Retinal pigment epithelial cell (primary cell): ENCODE measurements at regions not wholly inside any gene's neighbourhood (a gene's known extent, or its start where the extent isn't known, plus 50 kb on each side); places are given as distances from the start of the nearest gene placed in this dataset.

Source experiments
- DNase-seq: peaks from one replicate; pipeline ENCODE4 v3.0.0-alpha.2; 2010; ENCODE audit warnings: low read depth
- H3K4me3 ChIP-seq: 2 replicates; pipeline ENCODE4 v1.5.1; 2011; ENCODE audit warnings: mild to moderate bottlenecking, low read length, control low read depth, moderate library complexity
- CTCF ChIP-seq: conservative IDR thresholded peaks from 2 replicates; pipeline ENCODE4 v1.5.1; 2011; ENCODE audit warnings: low read depth, low read length, control low read depth, inconsistent platforms

DNA sequence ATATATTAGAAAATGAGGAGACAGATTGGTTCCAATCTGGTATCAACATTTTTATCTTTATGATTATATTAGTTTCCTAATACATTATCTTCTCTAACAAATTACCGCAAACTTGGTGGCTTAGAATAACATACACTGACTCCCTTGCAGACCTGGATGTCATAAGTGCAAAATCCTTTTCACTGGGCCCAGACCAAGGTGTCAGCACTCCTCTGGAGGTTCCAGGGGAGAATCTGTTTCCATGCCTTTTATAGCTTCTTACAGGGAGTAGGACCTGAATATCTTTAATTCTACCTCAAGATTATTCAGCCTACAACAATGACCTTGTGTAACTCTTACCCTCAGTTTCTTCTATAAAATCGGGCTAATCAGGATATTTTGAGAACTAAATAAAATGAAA lies 329.9 kb upstream of the GRM3 start:
- TF ChIP-seq CTCF, result no peak
- H3K4me3 ChIP-seq, result no peak overlapping the region
- DNase-seq, result no peak

GRCh38 chr7:86301301-86301700 lies 342.4 kb upstream of the GRM3 start:
- no peak overlapping the region for H3K4me3 ChIP-seq
- DNase-seq, result no peak
- no peak for TF ChIP-seq CTCF

- no peak for DNase-seq
- TF ChIP-seq CTCF, result no peak
- H3K4me3 ChIP-seq, result no peak overlapping the region
These were observed 348.2 kb upstream of the GRM3 start for GRCh38 chr7:86295526-86295925.

- DNase-seq, result no peak
- no peak overlapping the region for H3K4me3 ChIP-seq
- TF ChIP-seq CTCF, result no peak
These were observed 361.6 kb upstream of the GRM3 start for GRCh38 chr7:86282014-86282682.

GRCh38 chr7:86280150-86280549 lies 363.6 kb upstream of the GRM3 start:
- DNase-seq, result no peak
- TF ChIP-seq CTCF, result no peak
- H3K4me3 ChIP-seq, result no peak overlapping the region

GRCh38 chr7:86262781-86263180 lies 380.9 kb upstream of the GRM3 start:
- TF ChIP-seq CTCF, result no peak
- H3K4me3 ChIP-seq, result no peak overlapping the region
- DNase-seq, result no peak

- no peak for TF ChIP-seq CTCF
- DNase-seq, result no peak
These were observed 385.8 kb upstream of the GRM3 start for GRCh38 chr7:86257894-86258293.

More at GRCh38 chr7:86257894-86258293, 385.8 kb upstream of the GRM3 start:
- H3K4me3 ChIP-seq, result no peak overlapping the region
